Colonic mucosa (tissue), 4 donors: ENCODE measurements at regions not wholly inside any gene's neighbourhood (a gene's known extent, or its start where the extent isn't known, plus 50 kb on each side); places are given as distances from the start of the nearest gene placed in this dataset.

Experiments used
- DNase-seq: peaks from one replicate; pipeline ENCODE4 v3.0.0-alpha.2; 2020
- H3K27ac ChIP-seq: fragments of 200-600 bp; one replicate; pipeline ENCODE4 v1.8.0; 2021
- H3K27me3 ChIP-seq: fragments of 200-600 bp; one replicate; pipeline ENCODE4 v1.8.0; 2021
- H3K36me3 ChIP-seq: fragments of 200-600 bp; one replicate; pipeline ENCODE4 v1.8.0; 2021
- H3K4me1 ChIP-seq: fragments of 200-600 bp; one replicate; pipeline ENCODE4 v1.8.0; 2021; ENCODE audit warnings: mild to moderate bottlenecking
- H3K4me3 ChIP-seq: fragments of 200-600 bp; one replicate; pipeline ENCODE4 v1.8.0; 2021
- H3K9ac ChIP-seq, 2 donors: one replicate each; pipeline ENCODE4 v1.7.0; 2013; ENCODE audit warnings: control low read depth in 2 of 2, low read depth in 2 of 2, low read length in 2 of 2
- H3K9me3 ChIP-seq: fragments of 200-600 bp; one replicate; pipeline ENCODE4 v1.8.0; 2021
- CTCF ChIP-seq: fragments of 200-600 bp; IDR thresholded peaks from one replicate; pipeline ENCODE4 v1.8.0; 2022; ENCODE audit warnings: antibody characterized with exemption, mild to moderate bottlenecking
- intact Hi-C: fragments of 100-400 bp; cut with DNase I; formaldehyde crosslinking; loops from one replicate; pipeline ENCODE4 v1.14.1; 2022
- donor health status: healthy.
- donor health status: DM: no; HTN: no; CAD: no.
- donor health status: DM: no; HTN: no; CAD: no.

- no peak for DNase-seq
- no peaks in the 10 kb centered on the region for H3K36me3 ChIP-seq
- intact Hi-C loops: no loop called here
- no peaks in the 10 kb centered on the region for H3K4me1 ChIP-seq
- H3K27ac ChIP-seq: no peak overlapping the region
- TF ChIP-seq CTCF: no peak
- H3K9ac ChIP-seq: no peak overlapping the region
- H3K9me3 ChIP-seq: no peaks in the 10 kb centered on the region
- no peaks in the 10 kb centered on the region for H3K27me3 ChIP-seq
- no peak overlapping the region for H3K4me3 ChIP-seq
Measured at GRCh38 chr2:239716536-239717318, 308.4 kb downstream of the NDUFA10 start.

DNA sequence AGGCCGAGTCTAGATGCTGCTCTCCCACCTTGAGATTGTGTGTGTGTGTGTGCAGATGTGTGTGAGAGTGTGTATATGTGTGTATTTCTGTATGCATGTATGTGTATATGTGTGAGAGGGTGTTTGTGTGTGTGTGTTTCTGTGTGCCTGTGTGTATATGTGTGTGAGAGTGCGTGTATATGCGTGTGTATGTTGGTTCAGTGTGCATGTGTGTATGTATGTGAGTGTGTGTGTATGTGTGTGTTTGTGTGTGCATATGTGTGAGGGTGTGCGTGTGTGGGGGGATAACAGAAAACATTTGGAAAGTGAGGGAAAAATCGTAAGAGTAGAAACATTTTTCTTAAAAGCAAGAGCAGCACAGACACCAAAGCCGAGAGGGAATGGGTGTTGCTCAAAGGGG is 309.1 kb downstream of the NDUFA10 start:
- intact Hi-C loops: no loop called here

GRCh38 chr2:239715606-239716005 is 309.5 kb downstream of the NDUFA10 start:
- intact Hi-C loops: no loop called here

More for the DNA sequence above, 309.1 kb downstream of the NDUFA10 start:
- Histone ChIP-seq H3K9ac (no peak overlapping the region), H3K4me3 (no peak overlapping the region), H3K4me1 (no peaks in the 10 kb centered on the region), H3K27ac (no peak overlapping the region), H3K36me3 (no peaks in the 10 kb centered on the region), H3K9me3 (no peaks in the 10 kb centered on the region), H3K27me3 (no peaks in the 10 kb centered on the region)
- TF ChIP-seq CTCF: no peak
- DNase-seq: no peak

DNA sequence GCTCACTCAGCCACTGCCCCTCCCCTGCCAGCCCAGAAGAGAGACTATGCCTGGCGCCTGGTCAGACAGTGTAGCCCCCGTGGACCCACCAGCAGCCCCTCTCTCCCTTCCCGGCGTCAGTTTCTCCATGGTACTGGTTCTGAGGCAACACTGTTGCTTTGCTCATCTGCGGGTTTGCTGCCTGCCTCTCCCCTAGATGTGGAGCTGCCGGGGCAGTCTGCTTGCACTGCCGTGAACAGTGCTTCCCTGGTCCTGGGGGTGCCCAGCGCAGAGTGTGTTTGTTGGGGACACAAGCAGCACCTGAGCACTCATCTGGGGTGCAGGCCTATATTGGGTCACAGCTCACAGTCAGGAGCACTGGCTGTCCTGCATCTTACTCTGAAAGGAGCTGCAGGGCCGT is 309.9 kb downstream of the NDUFA10 start:
- H3K27me3 ChIP-seq: no peaks in the 10 kb centered on the region
- no peak overlapping the region for H3K9ac ChIP-seq
- H3K4me1 ChIP-seq: no peaks in the 10 kb centered on the region
- no peak overlapping the region for H3K27ac ChIP-seq
- intact Hi-C loops: no loop called here
- H3K36me3 ChIP-seq: no peaks in the 10 kb centered on the region
- H3K9me3 ChIP-seq: no peaks in the 10 kb centered on the region
- TF ChIP-seq CTCF: no peak
- DNase-seq: no peak
- H3K4me3 ChIP-seq: no peak overlapping the region

More at GRCh38 chr2:239715606-239716005, 309.5 kb downstream of the NDUFA10 start:
- H3K9ac ChIP-seq: no peak overlapping the region
- H3K27ac ChIP-seq: no peak overlapping the region
- H3K4me1 ChIP-seq: no peaks in the 10 kb centered on the region
- TF ChIP-seq CTCF: no peak
- no peak overlapping the region for H3K4me3 ChIP-seq
- no peak for DNase-seq
- H3K9me3 ChIP-seq: no peaks in the 10 kb centered on the region
- no peaks in the 10 kb centered on the region for H3K27me3 ChIP-seq
- H3K36me3 ChIP-seq: no peaks in the 10 kb centered on the region

DNA sequence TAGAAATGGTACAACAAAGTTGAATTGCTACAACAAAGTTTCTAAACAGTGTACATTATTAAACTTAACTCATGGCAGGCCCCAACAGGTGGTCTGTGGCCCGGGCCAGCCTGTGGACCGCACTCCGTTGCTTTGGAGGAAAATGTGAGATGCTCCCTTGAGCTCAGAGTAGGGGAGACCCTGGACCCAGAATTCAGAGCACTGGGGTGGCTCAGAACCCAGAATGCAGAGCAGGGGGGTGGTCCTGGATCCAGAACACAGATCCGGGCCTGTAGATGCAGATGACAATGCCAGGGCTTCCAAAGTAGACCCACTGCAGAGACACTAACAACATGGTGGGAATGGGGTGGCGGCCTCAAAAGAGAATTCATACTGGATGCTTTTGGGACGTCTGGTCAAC is 311.0 kb downstream of the NDUFA10 start:
- no peaks in the 10 kb centered on the region for H3K4me1 ChIP-seq

More for the DNA sequence above, 311.0 kb downstream of the NDUFA10 start:
- intact Hi-C loops: no loop called here
- no peak overlapping the region for H3K27ac ChIP-seq
- no peak overlapping the region for H3K9ac ChIP-seq
- H3K36me3 ChIP-seq: no peaks in the 10 kb centered on the region
- no peak for TF ChIP-seq CTCF
- H3K4me3 ChIP-seq: no peak overlapping the region
- DNase-seq: no peak
- no peaks in the 10 kb centered on the region for H3K27me3 ChIP-seq
- H3K9me3 ChIP-seq: no peaks in the 10 kb centered on the region
